SU-DHL-6 (cell line): ENCODE measurements at regions not wholly inside any gene's neighbourhood (a gene's known extent, or its start where the extent isn't known, plus 50 kb on each side); places are given as distances from the start of the nearest gene placed in this dataset.

Source experiments
- H2AFZ ChIP-seq: fragments of 200-600 bp; sonication (generic); 2 replicates; pipeline ENCODE4 v1.6.1; 2014; ENCODE audit warnings: low read depth, mild to moderate bottlenecking, moderate library complexity, mixed read lengths, antibody characterized with exemption, low read length; ENCODE audit not compliant: severe bottlenecking
- H3F3A ChIP-seq: fragments of 200-600 bp; shearing (Covaris generic); 2 replicates; pipeline ENCODE4 v1.6.0; 2016; ENCODE audit warnings: antibody characterized with exemption, mild to moderate bottlenecking; ENCODE audit not compliant: insufficient read depth
- H3K27ac ChIP-seq: fragments of 200-600 bp; sonication (generic); 2 replicates; pipeline ENCODE4 v1.5.1; 2016; ENCODE audit warnings: low read depth, mild to moderate bottlenecking, low read length, moderate library complexity, mixed read lengths
- H3K27me3 ChIP-seq: fragments of 200-600 bp; sonication (generic), shearing (Covaris generic); 2 replicates; pipeline ENCODE4 v1.6.0; 2014; ENCODE audit warnings: mild to moderate bottlenecking, low read length
- H3K36me3 ChIP-seq: fragments of 200-600 bp; sonication (generic); 2 replicates; pipeline ENCODE4 v1.6.1; 2014; ENCODE audit warnings: mild to moderate bottlenecking, low read length, mixed read lengths
- H3K4me2 ChIP-seq: fragments of 300-600, 200-600 bp; shearing (Covaris generic), sonication (generic); 2 replicates; pipeline ENCODE4 v1.6.0; 2014; ENCODE audit warnings: low read length, low read depth, mild to moderate bottlenecking; ENCODE audit not compliant: poor library complexity, severe bottlenecking
- H3K4me3 ChIP-seq: fragments of 200-600 bp; sonication (generic); 2 replicates; pipeline ENCODE4 v1.5.1; 2014; ENCODE audit warnings: antibody characterized with exemption, low read length, mild to moderate bottlenecking, mixed read lengths; ENCODE audit not compliant: insufficient read depth, poor library complexity, severe bottlenecking
- H3K79me2 ChIP-seq: fragments of 200-600 bp; sonication (generic); 2 replicates; pipeline ENCODE4 v1.6.1; 2014; ENCODE audit warnings: mild to moderate bottlenecking, low read length, moderate library complexity; ENCODE audit not compliant: insufficient read depth
- H3K9ac ChIP-seq: fragments of 200-600 bp; sonication (generic); 2 replicates; pipeline ENCODE4 v1.7.0; 2014; ENCODE audit warnings: mild to moderate bottlenecking, low read length
- H3K9me2 ChIP-seq: fragments of 200-600 bp; sonication (generic); replicated peaks from 2 replicates; pipeline ENCODE4 v1.6.1; 2014; ENCODE audit warnings: low read length; ENCODE audit not compliant: insufficient read depth
- H3K9me3 ChIP-seq: fragments of 200-600 bp; sonication (generic); 2 replicates; pipeline ENCODE4 v1.6.1; 2014; ENCODE audit warnings: low read length, mixed read lengths; ENCODE audit not compliant: insufficient read depth
- H4K20me1 ChIP-seq: fragments of 200-600 bp; sonication (generic); 2 replicates; pipeline ENCODE4 v1.6.1; 2014; ENCODE audit warnings: low read depth, mild to moderate bottlenecking, antibody characterized with exemption, low read length, moderate library complexity, mixed read lengths
- CTCF ChIP-seq: fragments of 200-600 bp; sonication (generic); IDR thresholded peaks from one replicate; pipeline ENCODE4 v1.5.1; 2017; ENCODE audit warnings: antibody characterized with exemption, mild to moderate bottlenecking, low read length, moderate library complexity; ENCODE audit not compliant: insufficient read depth, poor library complexity, severe bottlenecking
- EZH2phosphoT487 ChIP-seq: fragments of 200-600 bp; sonication (generic), shearing (Covaris generic); conservative IDR thresholded peaks from 2 replicates; pipeline ENCODE4 v1.6.1; 2018; ENCODE audit warnings: mild to moderate bottlenecking, antibody characterized with exemption, low read length, moderate library complexity, mixed read lengths

GRCh38 chr6:115004204-115004603, 661.4 kb upstream of the HS3ST5 start:
- Histone ChIP-seq H3K36me3 (no peaks in the 10 kb centered on the region), H4K20me1 (no peaks in the 10 kb centered on the region), H3K79me2 (no peaks in the 10 kb centered on the region), H3K4me2 (no peak overlapping the region), H3F3A (no peaks in the 10 kb centered on the region), H3K9me2 (no peaks in the 10 kb centered on the region), H2AFZ (no peak overlapping the region), H3K27ac (no peak overlapping the region), H3K9ac (no peak overlapping the region), H3K27me3 (no peaks in the 10 kb centered on the region), H3K9me3 (no peaks in the 10 kb centered on the region), H3K4me3 (no peak overlapping the region)
- TF ChIP-seq EZH2phosphoT487 (no peak), CTCF (no peak)

GRCh38 chr6:115001731-115002350, 659.0 kb upstream of the HS3ST5 start:
- H3K36me3 ChIP-seq = no peaks in the 10 kb centered on the region
- no peaks in the 10 kb centered on the region for H3K9me2 ChIP-seq
- no peaks in the 10 kb centered on the region for H3K79me2 ChIP-seq
- H3K4me3 ChIP-seq = no peak overlapping the region
- no peaks in the 10 kb centered on the region for H3F3A ChIP-seq
- H3K27me3 ChIP-seq = no peaks in the 10 kb centered on the region
- TF ChIP-seq CTCF = no peak
- no peak for TF ChIP-seq EZH2phosphoT487
- H4K20me1 ChIP-seq = no peaks in the 10 kb centered on the region
- H3K4me2 ChIP-seq = no peak overlapping the region
- H3K27ac ChIP-seq = no peak overlapping the region
- H3K9ac ChIP-seq = no peak overlapping the region
- H3K9me3 ChIP-seq = no peaks in the 10 kb centered on the region
- no peak overlapping the region for H2AFZ ChIP-seq

GRCh38 chr6:115000736-115001135, 657.9 kb upstream of the HS3ST5 start:
- Histone ChIP-seq H3K36me3 (no peaks in the 10 kb centered on the region), H3K79me2 (no peaks in the 10 kb centered on the region), H3K9me3 (no peaks in the 10 kb centered on the region), H4K20me1 (no peaks in the 10 kb centered on the region), H3K27me3 (no peaks in the 10 kb centered on the region), H3K9me2 (no peaks in the 10 kb centered on the region), H2AFZ (no peak overlapping the region), H3F3A (no peaks in the 10 kb centered on the region), H3K4me3 (no peak overlapping the region), H3K9ac (no peak overlapping the region), H3K4me2 (no peak overlapping the region), H3K27ac (no peak overlapping the region)
- TF ChIP-seq EZH2phosphoT487 (no peak), CTCF (no peak)
